ENCODE measurements at regions not wholly inside any gene's neighbourhood (a gene's known extent, or its start where the extent isn't known, plus 50 kb on each side); places are given as distances from the start of the nearest gene placed in this dataset.

- TF ChIP-seq CTCF (IDR thresholded peaks at IDR 0.05), result no peak
- TF ChIP-seq POLR2A (IDR thresholded peaks at IDR 0.05), result no peak
These were observed 101.9 kb upstream of the COX10 start for GRCh38 chr17:13967416-13967815.
